LoVo (cell line): ENCODE measurements at regions not wholly inside any gene's neighbourhood (a gene's known extent, or its start where the extent isn't known, plus 50 kb on each side); places are given as distances from the start of the nearest gene placed in this dataset.

Experiments used
- DNase-seq: peaks from one replicate; pipeline ENCODE4 v3.0.0-alpha.2; 2016; ENCODE audit warnings: low spot score

GRCh38 chr1:58430421-58431275 lies 115.9 kb downstream of the OMA1 start:
- no peak for DNase-seq

GRCh38 chr1:58426918-58427317 lies 119.6 kb downstream of the OMA1 start:
- DNase-seq: no peak

- DNase-seq: no peak
Measured at GRCh38 chr1:58422436-58422835, 124.1 kb downstream of the OMA1 start.

GRCh38 chr1:58418283-58419228 lies 128.0 kb downstream of the OMA1 start:
- no peak for DNase-seq

- peak; percentile 28 for DNase-seq
Measured at GRCh38 chr1:58412071-58412580, 134.4 kb downstream of the OMA1 start.

- peak; percentile 55 for DNase-seq
Measured at GRCh38 chr1:58409890-58410289, 136.6 kb downstream of the OMA1 start.

GRCh38 chr1:58409336-58409735 lies 137.2 kb downstream of the OMA1 start:
- DNase-seq: no peak

- DNase-seq: no peak
Measured at GRCh38 chr1:58406301-58407071, 140.0 kb downstream of the OMA1 start.

- no peak for DNase-seq
Measured at GRCh38 chr1:58405660-58406059, 140.9 kb downstream of the OMA1 start.

GRCh38 chr1:58403894-58404293 lies 142.6 kb downstream of the OMA1 start:
- no peak for DNase-seq

GRCh38 chr1:58402444-58402843 lies 144.1 kb downstream of the OMA1 start:
- DNase-seq: no peak

GRCh38 chr1:58401991-58402390 lies 144.5 kb downstream of the OMA1 start:
- DNase-seq: no peak

- no peak for DNase-seq
Measured at GRCh38 chr1:58399176-58399575, 147.3 kb downstream of the OMA1 start.

- no peak for DNase-seq
Measured at GRCh38 chr1:58398714-58399113, 147.8 kb downstream of the OMA1 start.

GRCh38 chr1:58397187-58397820 lies 149.2 kb downstream of the OMA1 start:
- peak; percentile 29 for DNase-seq

GRCh38 chr1:58396150-58396549 lies 150.4 kb downstream of the OMA1 start:
- DNase-seq: no peak

GRCh38 chr1:58395355-58395754 lies 151.2 kb downstream of the OMA1 start:
- DNase-seq: peak; percentile 60

GRCh38 chr1:58392083-58392482 lies 154.4 kb downstream of the OMA1 start:
- no peak for DNase-seq

- DNase-seq: no peak
Measured at GRCh38 chr1:58391514-58391913, 155.0 kb downstream of the OMA1 start.

GRCh38 chr1:58391056-58391455 lies 155.5 kb downstream of the OMA1 start:
- no peak for DNase-seq

- DNase-seq: no peak
Measured at GRCh38 chr1:58390091-58390490, 156.4 kb downstream of the OMA1 start.
